Thyroid gland (tissue), 4 donors: ENCODE measurements at regions not wholly inside any gene's neighbourhood (a gene's known extent, or its start where the extent isn't known, plus 50 kb on each side); places are given as distances from the start of the nearest gene placed in this dataset.

Experiments used
- POLR2A ChIP-seq, 2 donors: fragments of 450-650 bp; IDR thresholded peaks; one replicate each; pipeline ENCODE4 v1.6.1; 2017; ENCODE audit warnings: antibody characterized with exemption in 2 of 2, mild to moderate bottlenecking in 2 of 2, moderate library complexity in 1 of 2
- TF ChIP-seq, protein P1 (sequence below), 6 experiments: fragments of 200-600 bp in 3 of 6; fragments of 450-650 bp in 3 of 6; sonication (generic) in 3 of 6; IDR thresholded peaks; one replicate each; pipeline ENCODE4 v1.5.1; 2016 to 2019; ENCODE audit warnings: antibody characterized with exemption in 6 of 6, mild to moderate bottlenecking in 2 of 6, inconsistent platforms in 1 of 6, moderate library complexity in 1 of 6

DNA sequence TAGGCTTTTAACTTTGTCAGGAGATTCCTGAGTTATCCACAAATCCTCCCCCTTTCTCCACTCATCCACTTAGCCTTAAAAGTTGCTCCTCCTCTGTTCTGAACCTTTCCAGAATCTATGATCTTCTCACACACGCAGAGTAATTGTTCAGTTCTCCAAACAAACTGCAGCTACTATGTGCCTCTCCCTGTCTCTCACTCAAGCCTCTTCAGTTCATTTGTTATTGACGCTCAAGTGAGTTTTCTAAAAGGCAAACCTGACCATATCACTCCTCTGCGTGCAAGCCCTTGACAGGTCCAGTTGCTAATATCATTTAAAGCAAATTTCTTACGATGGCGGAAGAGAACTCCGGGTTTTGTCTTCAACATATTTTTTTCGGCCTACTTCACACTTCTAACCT lies 1169.7 kb upstream of the TENM4 start:
- TF ChIP-seq POLR2A (IDR thresholded peaks at IDR 0.05) = no peak
- TF ChIP-seq, protein P1, sequence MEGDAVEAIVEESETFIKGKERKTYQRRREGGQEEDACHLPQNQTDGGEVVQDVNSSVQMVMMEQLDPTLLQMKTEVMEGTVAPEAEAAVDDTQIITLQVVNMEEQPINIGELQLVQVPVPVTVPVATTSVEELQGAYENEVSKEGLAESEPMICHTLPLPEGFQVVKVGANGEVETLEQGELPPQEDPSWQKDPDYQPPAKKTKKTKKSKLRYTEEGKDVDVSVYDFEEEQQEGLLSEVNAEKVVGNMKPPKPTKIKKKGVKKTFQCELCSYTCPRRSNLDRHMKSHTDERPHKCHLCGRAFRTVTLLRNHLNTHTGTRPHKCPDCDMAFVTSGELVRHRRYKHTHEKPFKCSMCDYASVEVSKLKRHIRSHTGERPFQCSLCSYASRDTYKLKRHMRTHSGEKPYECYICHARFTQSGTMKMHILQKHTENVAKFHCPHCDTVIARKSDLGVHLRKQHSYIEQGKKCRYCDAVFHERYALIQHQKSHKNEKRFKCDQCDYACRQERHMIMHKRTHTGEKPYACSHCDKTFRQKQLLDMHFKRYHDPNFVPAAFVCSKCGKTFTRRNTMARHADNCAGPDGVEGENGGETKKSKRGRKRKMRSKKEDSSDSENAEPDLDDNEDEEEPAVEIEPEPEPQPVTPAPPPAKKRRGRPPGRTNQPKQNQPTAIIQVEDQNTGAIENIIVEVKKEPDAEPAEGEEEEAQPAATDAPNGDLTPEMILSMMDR (IDR thresholded peaks at IDR 0.05) = no peak
